GM23338 (cell line): ENCODE measurements at regions not wholly inside any gene's neighbourhood (a gene's known extent, or its start where the extent isn't known, plus 50 kb on each side); places are given as distances from the start of the nearest gene placed in this dataset.

Experiments
- ATAC-seq: fragments of 200-7000 bp; cut with Tn5 transposase; 3 replicates; pipeline ENCODE4 v1.9.1; 2020
- DNase-seq: peaks from one replicate; pipeline ENCODE4 v3.0.0-alpha.2; 2015; ENCODE audit warnings: low spot score
- H2AFZ ChIP-seq: fragments of 200-600 bp; sonication (generic); 2 replicates; pipeline ENCODE4 v1.8.0; 2016; ENCODE audit warnings: antibody characterized with exemption, mild to moderate bottlenecking, moderate library complexity
- H3F3A ChIP-seq: fragments of 200-600 bp; sonication (generic); replicated peaks from 2 replicates; pipeline ENCODE4 v1.8.0; 2017; ENCODE audit warnings: antibody characterized with exemption, mixed run types, low read depth
- H3K27ac ChIP-seq: fragments of 200-600 bp; sonication (generic); 2 replicates; pipeline ENCODE4 v1.6.1; 2016; ENCODE audit warnings: low read depth
- H3K27me3 ChIP-seq: fragments of 200-600 bp; sonication (generic); 2 replicates; pipeline ENCODE4 v1.8.0; 2016; ENCODE audit warnings: mild to moderate bottlenecking, mixed run types, moderate library complexity; ENCODE audit not compliant: insufficient read depth
- H3K36me3 ChIP-seq: fragments of 200-600 bp; sonication (generic); 2 replicates; pipeline ENCODE4 v1.8.0; 2016; ENCODE audit warnings: mild to moderate bottlenecking; ENCODE audit not compliant: insufficient read depth
- H3K4me1 ChIP-seq: fragments of 200-600 bp; sonication (generic); 2 replicates; pipeline ENCODE4 v1.8.0; 2016; ENCODE audit warnings: mild to moderate bottlenecking, moderate library complexity; ENCODE audit not compliant: insufficient read depth
- H3K4me2 ChIP-seq: fragments of 200-600 bp; sonication (generic); 2 replicates; pipeline ENCODE4 v1.7.1; 2017; ENCODE audit warnings: mixed run types
- H3K4me3 ChIP-seq: fragments of 200-600 bp; sonication (generic); 2 replicates; pipeline ENCODE4 v1.6.1; 2016; ENCODE audit warnings: mixed run types
- H3K79me2 ChIP-seq: fragments of 200-600 bp; sonication (generic); replicated peaks from 2 replicates; pipeline ENCODE4 v1.8.0; 2017; ENCODE audit warnings: mild to moderate bottlenecking; ENCODE audit not compliant: insufficient read depth
- H3K9me2 ChIP-seq: fragments of 200-600 bp; sonication (generic); 2 replicates; pipeline ENCODE4 v1.8.0; 2017; ENCODE audit not compliant: insufficient read depth
- H4K20me1 ChIP-seq: fragments of 200-600 bp; sonication (generic); replicated peaks from 2 replicates; pipeline ENCODE4 v1.8.0; 2017; ENCODE audit warnings: mild to moderate bottlenecking; ENCODE audit not compliant: insufficient read depth
- H3K27ac Mint-ChIP-seq: 2 replicates; pipeline ENCODE4 v1.8.0; 2020; ENCODE audit warnings: inconsistent platforms, mild to moderate bottlenecking, moderate library complexity, mixed read lengths
- H3K27me3 Mint-ChIP-seq: 3 replicates; pipeline ENCODE4 v1.8.0; 2022; ENCODE audit warnings: low read depth, mild to moderate bottlenecking, moderate library complexity, mixed read lengths, inconsistent platforms; ENCODE audit not compliant: insufficient read depth, poor library complexity
- H3K36me3 Mint-ChIP-seq: 3 replicates; pipeline ENCODE4 v1.8.0; 2021; ENCODE audit warnings: low read depth, mild to moderate bottlenecking, inconsistent platforms, moderate library complexity, mixed read lengths
- H3K4me1 Mint-ChIP-seq: 3 replicates; pipeline ENCODE4 v1.8.0; 2020; ENCODE audit warnings: mild to moderate bottlenecking, inconsistent platforms, mixed read lengths
- H3K4me3 Mint-ChIP-seq: 3 replicates; pipeline ENCODE4 v1.8.0; 2021; ENCODE audit warnings: moderate library complexity, mild to moderate bottlenecking, inconsistent platforms, mixed read lengths
- H3K9me3 Mint-ChIP-seq: 3 replicates; pipeline ENCODE4 v1.8.0; 2020; ENCODE audit warnings: moderate library complexity, mild to moderate bottlenecking, inconsistent platforms, mixed read lengths
- CREB1 ChIP-seq: fragments of 250-450 bp; sonication (Bioruptor Pico); IDR thresholded peaks from 2 replicates; pipeline ENCODE4 v1.5.0; 2020; ENCODE audit warnings: low read depth, mild to moderate bottlenecking, moderate library complexity
- EZH2 ChIP-seq: fragments of 200-600 bp; sonication (generic); IDR thresholded peaks from one replicate; pipeline ENCODE4 v1.8.0; 2017; ENCODE audit warnings: antibody characterized with exemption, mild to moderate bottlenecking, low read depth; ENCODE audit not compliant: unreplicated experiment
- JUNB ChIP-seq: IDR thresholded peaks from one replicate; pipeline ENCODE4 v1.6.1; 2016; ENCODE audit warnings: antibody characterized with exemption; ENCODE audit not compliant: unreplicated experiment
- NANOG ChIP-seq: IDR thresholded peaks from 2 replicates; pipeline ENCODE4 v1.6.1; 2016; ENCODE audit warnings: antibody characterized with exemption, borderline replicate concordance
- POLR2AphosphoS5 ChIP-seq: IDR thresholded peaks from 2 replicates; pipeline ENCODE4 v1.6.1; 2016; ENCODE audit warnings: antibody characterized with exemption, low read depth
- STAT1 ChIP-seq: IDR thresholded peaks from one replicate; pipeline ENCODE4 v1.6.1; 2016; ENCODE audit warnings: antibody characterized with exemption; ENCODE audit not compliant: unreplicated experiment
- ZNF114 ChIP-seq: fragments of 250-450 bp; sonication (Bioruptor Pico); IDR thresholded peaks from 2 replicates; pipeline ENCODE4 v1.5.0; 2020; ENCODE audit warnings: mild to moderate bottlenecking, moderate library complexity
- ZNF331 ChIP-seq: fragments of 250-450 bp; sonication (Bioruptor Pico); IDR thresholded peaks from 2 replicates; pipeline ENCODE4 v1.5.0; 2020; ENCODE audit warnings: low read depth, mild to moderate bottlenecking, moderate library complexity
- TF ChIP-seq, protein P1 (sequence below): IDR thresholded peaks from 2 replicates; pipeline ENCODE4 v1.6.1; 2016; ENCODE audit warnings: antibody characterized with exemption
- TF ChIP-seq, protein P2 (sequence below), 2 experiments: fragments of 200-600 bp in 1 of 2; sonication (generic) in 1 of 2; conservative IDR thresholded peaks; 2 replicates each; pipeline versions ENCODE4 v1.5.1 to v1.6.1; 2016 to 2017; ENCODE audit warnings: antibody characterized with exemption in 2 of 2, low read depth in 2 of 2, mild to moderate bottlenecking in 2 of 2, moderate library complexity in 1 of 2

DNA sequence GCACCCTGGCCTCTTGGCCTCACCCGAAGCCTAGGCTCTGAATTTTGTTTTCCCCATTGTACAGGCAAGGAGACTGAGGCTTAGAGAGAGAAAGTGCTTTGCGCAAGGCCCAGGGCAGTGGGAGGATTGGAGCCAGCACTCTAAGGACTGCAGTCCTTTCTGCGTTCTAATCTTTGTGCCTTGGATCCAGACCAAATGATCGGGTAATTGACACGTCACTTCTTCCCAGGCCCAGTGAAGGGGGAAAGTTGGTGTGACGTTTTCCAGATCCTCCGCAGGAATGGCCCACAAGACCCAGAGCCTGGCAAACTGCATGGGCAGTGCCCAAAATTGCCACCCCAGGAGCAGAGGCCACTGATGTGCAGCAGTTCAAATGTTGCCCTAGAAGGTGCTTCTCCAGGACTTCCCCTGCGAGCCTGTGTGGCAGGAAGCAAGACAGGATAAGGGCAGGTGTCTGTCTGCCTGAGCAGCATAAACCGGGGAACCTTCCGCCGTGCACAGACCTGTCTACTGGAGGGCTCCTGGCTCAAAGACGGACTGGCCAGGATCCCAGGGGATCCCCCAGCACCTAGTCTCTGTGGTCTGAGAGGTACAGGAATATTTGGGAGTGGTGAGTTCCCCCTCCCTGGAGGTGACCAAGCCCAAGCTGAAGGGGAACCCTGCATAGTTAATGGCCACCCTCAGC lies 194.5 kb upstream of the TLE3 start:
- H2AFZ ChIP-seq, result no peak overlapping the region
- no peaks in the 10 kb centered on the region for H3K36me3 ChIP-seq
- ATAC-seq, result no peak
- H3K4me1 ChIP-seq, result no peaks in the 10 kb centered on the region
- Mint-ChIP-seq H3K4me3 (no peak overlapping the region), H3K27ac (no peak overlapping the region), H3K9me3 (no peaks in the 10 kb centered on the region; the same call in 2 of the 3 replicates), H3K27me3 (peaks cover 6% of the 10 kb centered on the region), H3K36me3 (no peaks in the 10 kb centered on the region), H3K4me1 (peaks cover 7% of the 10 kb centered on the region)
- H4K20me1 ChIP-seq, result no peaks in the 10 kb centered on the region
- H3K4me3 ChIP-seq, result no peak overlapping the region
- no peaks in the 10 kb centered on the region for H3K27me3 ChIP-seq
- H3K79me2 ChIP-seq, result no peaks in the 10 kb centered on the region
- H3K9me2 ChIP-seq, result no peaks in the 10 kb centered on the region
- H3K27ac ChIP-seq, result no peak overlapping the region
- no peak for DNase-seq
- H3F3A ChIP-seq, result no peaks in the 10 kb centered on the region
- TF ChIP-seq JUNB, result no peak
- TF ChIP-seq, protein P1, sequence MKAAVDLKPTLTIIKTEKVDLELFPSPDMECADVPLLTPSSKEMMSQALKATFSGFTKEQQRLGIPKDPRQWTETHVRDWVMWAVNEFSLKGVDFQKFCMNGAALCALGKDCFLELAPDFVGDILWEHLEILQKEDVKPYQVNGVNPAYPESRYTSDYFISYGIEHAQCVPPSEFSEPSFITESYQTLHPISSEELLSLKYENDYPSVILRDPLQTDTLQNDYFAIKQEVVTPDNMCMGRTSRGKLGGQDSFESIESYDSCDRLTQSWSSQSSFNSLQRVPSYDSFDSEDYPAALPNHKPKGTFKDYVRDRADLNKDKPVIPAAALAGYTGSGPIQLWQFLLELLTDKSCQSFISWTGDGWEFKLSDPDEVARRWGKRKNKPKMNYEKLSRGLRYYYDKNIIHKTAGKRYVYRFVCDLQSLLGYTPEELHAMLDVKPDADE, result no peak
- TF ChIP-seq, protein P2, sequence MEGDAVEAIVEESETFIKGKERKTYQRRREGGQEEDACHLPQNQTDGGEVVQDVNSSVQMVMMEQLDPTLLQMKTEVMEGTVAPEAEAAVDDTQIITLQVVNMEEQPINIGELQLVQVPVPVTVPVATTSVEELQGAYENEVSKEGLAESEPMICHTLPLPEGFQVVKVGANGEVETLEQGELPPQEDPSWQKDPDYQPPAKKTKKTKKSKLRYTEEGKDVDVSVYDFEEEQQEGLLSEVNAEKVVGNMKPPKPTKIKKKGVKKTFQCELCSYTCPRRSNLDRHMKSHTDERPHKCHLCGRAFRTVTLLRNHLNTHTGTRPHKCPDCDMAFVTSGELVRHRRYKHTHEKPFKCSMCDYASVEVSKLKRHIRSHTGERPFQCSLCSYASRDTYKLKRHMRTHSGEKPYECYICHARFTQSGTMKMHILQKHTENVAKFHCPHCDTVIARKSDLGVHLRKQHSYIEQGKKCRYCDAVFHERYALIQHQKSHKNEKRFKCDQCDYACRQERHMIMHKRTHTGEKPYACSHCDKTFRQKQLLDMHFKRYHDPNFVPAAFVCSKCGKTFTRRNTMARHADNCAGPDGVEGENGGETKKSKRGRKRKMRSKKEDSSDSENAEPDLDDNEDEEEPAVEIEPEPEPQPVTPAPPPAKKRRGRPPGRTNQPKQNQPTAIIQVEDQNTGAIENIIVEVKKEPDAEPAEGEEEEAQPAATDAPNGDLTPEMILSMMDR (conservative IDR thresholded peaks at IDR 0.05; ENCODE audit: low read depth in 2 of 2), result no peak
- no peak for TF ChIP-seq CREB1 (CRISPR knock-in tag)
- TF ChIP-seq NANOG, result no peak
- no peak overlapping the region for H3K4me2 ChIP-seq

DNA sequence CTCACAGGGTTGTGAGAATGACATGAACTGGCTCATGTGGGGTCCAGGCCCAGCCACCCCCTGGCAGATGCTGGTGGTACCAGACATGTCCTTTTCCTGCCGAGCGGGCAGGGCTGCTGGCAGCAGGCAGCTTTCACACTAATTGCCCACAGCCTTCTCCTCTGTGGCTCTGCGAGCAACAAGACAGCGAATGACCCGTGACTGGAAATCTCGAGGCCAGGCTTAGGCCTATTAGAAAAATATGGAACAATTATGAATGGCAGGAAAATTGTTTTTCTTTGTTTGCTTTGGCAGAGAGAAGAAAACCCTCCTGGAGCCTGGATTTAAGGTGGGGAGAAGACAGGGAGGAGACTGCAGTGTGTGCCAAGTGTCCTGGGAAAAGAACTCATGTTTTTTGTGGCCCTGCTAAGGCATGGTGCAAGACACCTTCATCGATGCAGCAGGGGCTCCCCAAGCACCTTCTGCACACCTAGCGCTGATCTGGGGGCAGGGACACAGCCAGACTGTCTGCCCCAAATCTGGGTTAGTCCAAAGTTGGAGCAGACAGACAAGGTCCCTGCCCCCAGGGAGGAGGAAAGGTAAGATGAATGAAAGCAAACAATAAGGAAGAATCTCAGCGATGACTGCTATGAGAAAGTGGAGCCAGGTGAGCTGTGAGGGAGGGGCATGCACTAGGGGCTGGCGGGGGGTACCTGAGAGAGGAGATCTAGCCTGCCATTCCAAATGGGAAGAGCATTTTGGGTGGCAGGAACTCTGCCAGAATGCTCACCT lies 193.8 kb upstream of the TLE3 start:
- no peak overlapping the region for H3K4me3 ChIP-seq
- ATAC-seq (no peak), DNase-seq (no peak)
- peaks cover 9% of the 10 kb centered on the region for H3K4me1 Mint-ChIP-seq
- no peak overlapping the region for H3K27ac Mint-ChIP-seq
- H3K36me3 ChIP-seq, result no peaks in the 10 kb centered on the region
- no peaks in the 10 kb centered on the region for H3K9me2 ChIP-seq
- no peak overlapping the region for H3K4me3 Mint-ChIP-seq
- no peaks in the 10 kb centered on the region for H3K36me3 Mint-ChIP-seq
- no peak overlapping the region for H3K27ac ChIP-seq
- no peak overlapping the region for H3K4me2 ChIP-seq
- H3K79me2 ChIP-seq, result no peaks in the 10 kb centered on the region
- H3F3A ChIP-seq, result no peaks in the 10 kb centered on the region
- no peaks in the 10 kb centered on the region for H3K4me1 ChIP-seq
- H3K27me3 ChIP-seq, result no peaks in the 10 kb centered on the region
- H3K27me3 Mint-ChIP-seq, result peaks cover 6% of the 10 kb centered on the region
- H4K20me1 ChIP-seq, result no peaks in the 10 kb centered on the region
- H2AFZ ChIP-seq, result no peak overlapping the region
- H3K9me3 Mint-ChIP-seq, result no peaks in the 10 kb centered on the region; the same call in 2 of the 3 replicates
- TF ChIP-seq CREB1 (CRISPR knock-in tag) (no peak), EZH2 (no peak), POLR2AphosphoS5 (no peak), NANOG (no peak), STAT1 (no peak), ZNF114 (CRISPR knock-in tag) (no peak), ZNF331 (CRISPR knock-in tag) (no peak), JUNB (no peak)
- TF ChIP-seq, protein P2 (conservative IDR thresholded peaks at IDR 0.05; ENCODE audit: low read depth in 2 of 2), result no peak
- TF ChIP-seq, protein P1, result no peak
